ENCODE measurements at regions not wholly inside any gene's neighbourhood (a gene's known extent, or its start where the extent isn't known, plus 50 kb on each side); places are given as distances from the start of the nearest gene placed in this dataset.

DNA sequence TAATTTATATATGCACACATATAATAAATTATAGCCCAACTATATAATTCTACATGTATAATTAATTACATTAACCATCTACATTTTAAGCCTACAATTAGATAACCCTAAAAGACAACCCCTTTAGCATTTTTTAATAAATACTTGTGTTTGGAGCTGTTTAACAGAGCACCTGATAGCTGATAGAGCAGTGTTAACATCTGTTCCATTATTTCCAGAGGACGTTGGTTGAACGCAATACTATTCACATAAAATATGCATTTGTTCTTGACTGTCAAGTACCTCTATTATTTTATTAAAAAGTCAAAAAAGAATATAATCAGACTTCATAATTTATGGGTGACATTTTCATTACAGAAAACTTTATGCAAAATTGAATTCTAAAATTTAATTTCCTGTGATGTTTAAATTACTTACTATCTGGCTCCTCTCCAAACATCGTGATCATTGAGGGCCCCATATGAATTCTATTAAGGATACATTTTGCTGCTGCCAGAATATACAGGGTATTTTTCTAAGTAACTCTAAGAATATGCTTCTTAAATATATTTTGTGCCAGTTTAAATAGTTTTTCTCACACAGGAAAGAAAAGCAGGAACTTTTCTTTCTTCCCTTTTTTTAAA, 234.3 kb downstream of the SHOX2 start:
- H3K27ac ChIP-seq (replicated peaks) = no peak overlapping the region
- no peaks in the 10 kb centered on the region for H3K27me3 ChIP-seq (ENCODE audit: insufficient read depth, poor library complexity, severe bottlenecking)
- H3K4me3 ChIP-seq (replicated peaks; ENCODE audit: insufficient read depth, low read length) = no peak overlapping the region
- no peak for TF ChIP-seq SPI1 (IDR thresholded peaks at IDR 0.05; ENCODE audit: borderline replicate concordance, low read depth)
- TF ChIP-seq GABPA (IDR thresholded peaks at IDR 0.05; ENCODE audit: low read depth) = no peak
- TF ChIP-seq, protein P1, sequence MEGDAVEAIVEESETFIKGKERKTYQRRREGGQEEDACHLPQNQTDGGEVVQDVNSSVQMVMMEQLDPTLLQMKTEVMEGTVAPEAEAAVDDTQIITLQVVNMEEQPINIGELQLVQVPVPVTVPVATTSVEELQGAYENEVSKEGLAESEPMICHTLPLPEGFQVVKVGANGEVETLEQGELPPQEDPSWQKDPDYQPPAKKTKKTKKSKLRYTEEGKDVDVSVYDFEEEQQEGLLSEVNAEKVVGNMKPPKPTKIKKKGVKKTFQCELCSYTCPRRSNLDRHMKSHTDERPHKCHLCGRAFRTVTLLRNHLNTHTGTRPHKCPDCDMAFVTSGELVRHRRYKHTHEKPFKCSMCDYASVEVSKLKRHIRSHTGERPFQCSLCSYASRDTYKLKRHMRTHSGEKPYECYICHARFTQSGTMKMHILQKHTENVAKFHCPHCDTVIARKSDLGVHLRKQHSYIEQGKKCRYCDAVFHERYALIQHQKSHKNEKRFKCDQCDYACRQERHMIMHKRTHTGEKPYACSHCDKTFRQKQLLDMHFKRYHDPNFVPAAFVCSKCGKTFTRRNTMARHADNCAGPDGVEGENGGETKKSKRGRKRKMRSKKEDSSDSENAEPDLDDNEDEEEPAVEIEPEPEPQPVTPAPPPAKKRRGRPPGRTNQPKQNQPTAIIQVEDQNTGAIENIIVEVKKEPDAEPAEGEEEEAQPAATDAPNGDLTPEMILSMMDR (IDR thresholded peaks at IDR 0.05; ENCODE audit: insufficient read depth, low read length) = no peak
- TF ChIP-seq POLR2AphosphoS5 (IDR thresholded peaks at IDR 0.05; ENCODE audit: low read depth) = no peak
- TF ChIP-seq, protein P2, sequence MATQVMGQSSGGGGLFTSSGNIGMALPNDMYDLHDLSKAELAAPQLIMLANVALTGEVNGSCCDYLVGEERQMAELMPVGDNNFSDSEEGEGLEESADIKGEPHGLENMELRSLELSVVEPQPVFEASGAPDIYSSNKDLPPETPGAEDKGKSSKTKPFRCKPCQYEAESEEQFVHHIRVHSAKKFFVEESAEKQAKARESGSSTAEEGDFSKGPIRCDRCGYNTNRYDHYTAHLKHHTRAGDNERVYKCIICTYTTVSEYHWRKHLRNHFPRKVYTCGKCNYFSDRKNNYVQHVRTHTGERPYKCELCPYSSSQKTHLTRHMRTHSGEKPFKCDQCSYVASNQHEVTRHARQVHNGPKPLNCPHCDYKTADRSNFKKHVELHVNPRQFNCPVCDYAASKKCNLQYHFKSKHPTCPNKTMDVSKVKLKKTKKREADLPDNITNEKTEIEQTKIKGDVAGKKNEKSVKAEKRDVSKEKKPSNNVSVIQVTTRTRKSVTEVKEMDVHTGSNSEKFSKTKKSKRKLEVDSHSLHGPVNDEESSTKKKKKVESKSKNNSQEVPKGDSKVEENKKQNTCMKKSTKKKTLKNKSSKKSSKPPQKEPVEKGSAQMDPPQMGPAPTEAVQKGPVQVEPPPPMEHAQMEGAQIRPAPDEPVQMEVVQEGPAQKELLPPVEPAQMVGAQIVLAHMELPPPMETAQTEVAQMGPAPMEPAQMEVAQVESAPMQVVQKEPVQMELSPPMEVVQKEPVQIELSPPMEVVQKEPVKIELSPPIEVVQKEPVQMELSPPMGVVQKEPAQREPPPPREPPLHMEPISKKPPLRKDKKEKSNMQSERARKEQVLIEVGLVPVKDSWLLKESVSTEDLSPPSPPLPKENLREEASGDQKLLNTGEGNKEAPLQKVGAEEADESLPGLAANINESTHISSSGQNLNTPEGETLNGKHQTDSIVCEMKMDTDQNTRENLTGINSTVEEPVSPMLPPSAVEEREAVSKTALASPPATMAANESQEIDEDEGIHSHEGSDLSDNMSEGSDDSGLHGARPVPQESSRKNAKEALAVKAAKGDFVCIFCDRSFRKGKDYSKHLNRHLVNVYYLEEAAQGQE (IDR thresholded peaks at IDR 0.05; ENCODE audit: insufficient replicate concordance, low read depth) = no peak
- no peak for DNase-seq (ENCODE audit: low read depth in 1 of 2, low spot score in 1 of 2)

DNA sequence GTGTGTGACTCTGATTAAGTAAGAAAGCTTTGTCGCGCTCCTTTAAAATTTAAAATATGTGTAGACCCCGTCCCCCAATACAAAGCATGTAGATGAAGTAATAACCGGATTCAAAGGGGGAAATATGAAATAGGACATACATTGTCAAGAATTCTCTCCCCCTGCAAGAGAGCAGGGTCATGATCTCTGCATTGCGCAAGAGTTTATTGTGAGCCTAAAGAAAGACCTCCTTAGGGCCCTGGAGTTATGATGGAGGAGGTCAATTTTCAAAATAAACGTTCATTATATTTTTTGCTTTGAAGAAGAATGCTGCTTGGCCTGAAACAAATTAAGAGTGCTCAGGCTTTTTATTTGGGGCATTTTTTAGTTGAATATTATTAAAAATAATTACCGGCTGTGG, 235.0 kb downstream of the SHOX2 start:
- no peaks in the 10 kb centered on the region for H3K27me3 ChIP-seq (ENCODE audit: insufficient read depth, poor library complexity, severe bottlenecking)
- DNase-seq (ENCODE audit: low read depth in 1 of 2, low spot score in 1 of 2) = no peak
- TF ChIP-seq SPI1 (IDR thresholded peaks at IDR 0.05; ENCODE audit: borderline replicate concordance, low read depth) (no peak), POLR2AphosphoS5 (IDR thresholded peaks at IDR 0.05; ENCODE audit: low read depth) (no peak), GABPA (IDR thresholded peaks at IDR 0.05; ENCODE audit: low read depth) (no peak)
- TF ChIP-seq, protein P1 (IDR thresholded peaks at IDR 0.05; ENCODE audit: insufficient read depth, low read length) = no peak
- TF ChIP-seq, protein P2 (IDR thresholded peaks at IDR 0.05; ENCODE audit: insufficient replicate concordance, low read depth) = no peak
- H3K4me3 ChIP-seq (replicated peaks; ENCODE audit: insufficient read depth, low read length) = no peak overlapping the region
- no peak overlapping the region for H3K27ac ChIP-seq (replicated peaks)

DNA sequence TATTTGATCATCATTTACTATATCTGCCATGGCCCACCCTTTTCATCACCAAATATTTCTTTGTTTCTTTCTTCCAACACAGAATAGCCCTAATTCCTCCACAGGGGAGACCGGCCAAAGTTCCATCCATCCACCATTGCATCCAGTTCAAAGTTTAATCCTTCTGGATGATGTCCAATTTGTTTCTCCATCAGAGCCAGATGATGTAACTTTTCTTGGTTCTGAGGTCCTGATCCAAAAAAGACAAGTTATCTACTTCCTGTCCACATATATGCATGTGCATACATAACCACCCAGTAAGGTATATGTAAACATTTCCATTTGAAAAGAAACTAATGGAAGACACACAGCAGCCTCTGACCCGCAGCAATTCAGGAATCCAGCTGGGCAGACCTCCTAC, 237.3 kb downstream of the SHOX2 start:
- DNase-seq (ENCODE audit: low read depth in 1 of 2, low spot score in 1 of 2) = no peak
- no peaks in the 10 kb centered on the region for H3K27me3 ChIP-seq (ENCODE audit: insufficient read depth, poor library complexity, severe bottlenecking)
- TF ChIP-seq, protein P2 (IDR thresholded peaks at IDR 0.05; ENCODE audit: insufficient replicate concordance, low read depth) = no peak
- TF ChIP-seq GABPA (IDR thresholded peaks at IDR 0.05; ENCODE audit: low read depth) (no peak), SPI1 (IDR thresholded peaks at IDR 0.05; ENCODE audit: borderline replicate concordance, low read depth) (no peak), POLR2AphosphoS5 (IDR thresholded peaks at IDR 0.05; ENCODE audit: low read depth) (no peak)
- TF ChIP-seq, protein P1 (IDR thresholded peaks at IDR 0.05; ENCODE audit: insufficient read depth, low read length) = no peak
- H3K4me3 ChIP-seq (replicated peaks; ENCODE audit: insufficient read depth, low read length) = no peak overlapping the region
- H3K27ac ChIP-seq (replicated peaks) = no peak overlapping the region

All from HL-60 (cell line).